OCI-LY7 (cell line): ENCODE measurements at regions not wholly inside any gene's neighbourhood (a gene's known extent, or its start where the extent isn't known, plus 50 kb on each side); places are given as distances from the start of the nearest gene placed in this dataset.

Source experiments
- BruUV-seq: library from RNA; stranded (reverse); fragments of 400-500 nt; replicated peaks from 2 replicates; lab custom pipeline; 2021; lab: Mats Ljungman, UMichigan
- CTCF ChIA-PET: fragments of 300-600 bp; sonication (Branson Sonifier 250); formaldehyde crosslinking; loops from one replicate; lab custom pipeline; 2022; ENCODE audit warnings: antibody characterized with exemption; ENCODE audit not compliant: unreplicated experiment; lab: Charles Lee
- POLR2A ChIA-PET: fragments of 300-600 bp; sonication (Branson Sonifier 250); formaldehyde crosslinking; loops from one replicate; lab custom pipeline; 2022; ENCODE audit warnings: antibody characterized with exemption; lab: Charles Lee
- DNase-seq: peaks from one replicate; pipeline ENCODE4 v3.0.0-alpha.2; 2015; ENCODE audit warnings: low spot score
- H2AFZ ChIP-seq: fragments of 200-600 bp; sonication (generic), shearing (Covaris generic); 2 replicates; pipeline ENCODE4 v1.6.1; 2014; ENCODE audit warnings: mild to moderate bottlenecking, antibody characterized with exemption, low read length, moderate library complexity
- H3K27ac ChIP-seq: fragments of 200-600 bp; sonication (generic); 2 replicates; pipeline ENCODE4 v1.5.1; 2014; ENCODE audit warnings: mixed run types, low read depth, mild to moderate bottlenecking, moderate library complexity, low read length, inconsistent platforms; ENCODE audit not compliant: poor library complexity, severe bottlenecking
- H3K36me3 ChIP-seq: fragments of 200-600 bp; sonication (generic); 2 replicates; pipeline ENCODE4 v1.6.1; 2014; ENCODE audit warnings: mild to moderate bottlenecking, antibody characterized with exemption, low read length, moderate library complexity, mixed read lengths; ENCODE audit not compliant: insufficient read depth
- H3K4me1 ChIP-seq: fragments of 200-600 bp; sonication (generic); 2 replicates; pipeline ENCODE4 v1.5.1; 2014; ENCODE audit warnings: mild to moderate bottlenecking, low read length; ENCODE audit not compliant: insufficient read depth, poor library complexity, severe bottlenecking
- H3K4me2 ChIP-seq: fragments of 200-600 bp; sonication (generic); 2 replicates; pipeline ENCODE4 v1.6.1; 2014; ENCODE audit warnings: mild to moderate bottlenecking, low read length
- H3K4me3 ChIP-seq: fragments of 200-600 bp; sonication (generic); 2 replicates; pipeline ENCODE4 v1.5.1; 2014; ENCODE audit warnings: mild to moderate bottlenecking, low read depth, low read length; ENCODE audit not compliant: poor library complexity, severe bottlenecking
- H3K79me2 ChIP-seq: fragments of 200-600 bp; sonication (generic); 2 replicates; pipeline ENCODE4 v1.6.1; 2016; ENCODE audit warnings: low read depth, mild to moderate bottlenecking, low read length, moderate library complexity, mixed read lengths; ENCODE audit not compliant: insufficient read depth
- H3K9me2 ChIP-seq: fragments of 200-600 bp; sonication (generic); 2 replicates; pipeline ENCODE4 v1.6.1; 2016; ENCODE audit warnings: mild to moderate bottlenecking, low read length, mixed read lengths; ENCODE audit not compliant: insufficient read depth
- H3K9me3 ChIP-seq: fragments of 200-600 bp; sonication (generic); 2 replicates; pipeline ENCODE4 v1.6.1; 2014; ENCODE audit warnings: mild to moderate bottlenecking, mixed run types, low read length, mixed read lengths
- H4K20me1 ChIP-seq: fragments of 200-600 bp; sonication (generic); 2 replicates; pipeline ENCODE4 v1.6.1; 2014; ENCODE audit warnings: mild to moderate bottlenecking, antibody characterized with exemption, low read length, moderate library complexity, mixed read lengths; ENCODE audit not compliant: insufficient read depth
- CTCF ChIP-seq: fragments of 200-600 bp; sonication (generic); conservative IDR thresholded peaks from 2 replicates; pipeline ENCODE4 v1.5.1; 2014; ENCODE audit warnings: mild to moderate bottlenecking, antibody characterized with exemption, low read length, moderate library complexity, mixed read lengths
- EZH2phosphoT487 ChIP-seq: fragments of 200-600 bp; sonication (generic); IDR thresholded peaks from 2 replicates; pipeline ENCODE4 v1.6.1; 2018; ENCODE audit warnings: low read depth, borderline replicate concordance, mild to moderate bottlenecking, mixed run types, antibody characterized with exemption, low read length, moderate library complexity, mixed read lengths
- intact Hi-C: fragments of 100-400 bp; cut with micrococcal nuclease; formaldehyde crosslinking; loops from one replicate; pipeline ENCODE4 v1.10.0; 2022; ENCODE audit not compliant: unreplicated experiment

- H3K4me2 ChIP-seq: no peak overlapping the region
- no peaks in the 10 kb centered on the region for H3K9me2 ChIP-seq
- DNase-seq: no peak
- ChIA-PET CTCF (no interaction called here), POLR2A (interaction anchor here (0.7 to 1.0 kb wide), 2 partner anchors 10 to 15 kb away, joined by 3 to 5 read pairs; no protein-coding TSS in a partner anchor)
- no peak for TF ChIP-seq CTCF
- TF ChIP-seq EZH2phosphoT487: no peak
- intact Hi-C loops: no loop called here
- H2AFZ ChIP-seq: no peak overlapping the region
- no TSS peak for BruUV-seq
- H4K20me1 ChIP-seq: no peaks in the 10 kb centered on the region
- no peaks in the 10 kb centered on the region for H3K36me3 ChIP-seq
- H3K27ac ChIP-seq: no peak overlapping the region
- no peaks in the 10 kb centered on the region for H3K4me1 ChIP-seq
- H3K79me2 ChIP-seq: no peaks in the 10 kb centered on the region
- H3K9me3 ChIP-seq: no peaks in the 10 kb centered on the region
- no peak overlapping the region for H3K4me3 ChIP-seq
Observed at GRCh38 chr2:144943986-144944385, 424.1 kb upstream of the ZEB2 start.

- no peak for DNase-seq
- Histone ChIP-seq H3K79me2 (no peaks in the 10 kb centered on the region), H4K20me1 (no peaks in the 10 kb centered on the region), H3K4me3 (no peak overlapping the region), H2AFZ (no peak overlapping the region), H3K9me2 (no peaks in the 10 kb centered on the region), H3K27ac (no peak overlapping the region), H3K4me1 (no peaks in the 10 kb centered on the region), H3K36me3 (no peaks in the 10 kb centered on the region), H3K9me3 (no peaks in the 10 kb centered on the region), H3K4me2 (no peak overlapping the region)
- intact Hi-C loops: no loop called here
- TF ChIP-seq EZH2phosphoT487 (no peak), CTCF (no peak)
- BruUV-seq: no TSS peak
- POLR2A ChIA-PET: interaction anchor here (1.0 kb wide), 1 partner anchor 11 kb away, joined by 3 read pairs; no protein-coding TSS in a partner anchor
- CTCF ChIA-PET: no interaction called here
Observed at GRCh38 chr2:144943293-144943941, 423.5 kb upstream of the ZEB2 start.

- Histone ChIP-seq H2AFZ (no peak overlapping the region), H3K79me2 (no peaks in the 10 kb centered on the region), H3K9me3 (no peaks in the 10 kb centered on the region), H3K4me2 (no peak overlapping the region), H4K20me1 (no peaks in the 10 kb centered on the region), H3K4me3 (no peak overlapping the region), H3K4me1 (no peaks in the 10 kb centered on the region), H3K36me3 (no peaks in the 10 kb centered on the region), H3K9me2 (no peaks in the 10 kb centered on the region), H3K27ac (no peak overlapping the region)
- no peak for DNase-seq
- POLR2A ChIA-PET: no interaction called here
- CTCF ChIA-PET: no interaction called here
- no peak for TF ChIP-seq CTCF
- no peak for TF ChIP-seq EZH2phosphoT487
- intact Hi-C loops: no loop called here
- no TSS peak for BruUV-seq
Observed at GRCh38 chr2:144942516-144943256, 422.8 kb upstream of the ZEB2 start.
